ENCODE measurements at regions not wholly inside any gene's neighbourhood (a gene's known extent, or its start where the extent isn't known, plus 50 kb on each side); places are given as distances from the start of the nearest gene placed in this dataset.

DNA sequence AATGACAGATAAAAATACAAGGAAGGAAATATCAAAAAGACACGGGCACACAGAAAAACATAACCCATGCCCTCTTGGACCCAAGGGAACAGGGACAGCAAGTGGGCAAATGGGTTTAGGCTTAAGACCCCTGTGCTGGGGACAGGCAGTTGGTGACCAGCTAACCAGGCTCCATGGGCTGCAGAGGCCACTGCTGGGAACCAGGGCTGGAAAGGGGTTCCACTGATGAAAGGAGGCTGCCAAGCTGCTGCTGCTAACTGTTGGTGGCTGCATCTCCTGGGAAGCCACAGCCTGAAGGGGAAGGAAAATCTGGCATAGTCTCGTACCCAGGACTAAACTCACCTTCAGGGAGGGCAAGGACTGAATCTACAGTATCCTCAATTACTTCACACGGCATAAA lies 579.2 kb upstream of the MGMT start (continued):
- TF ChIP-seq MXD4 (CRISPR knock-in tag; IDR thresholded peaks at IDR 0.05) (no peak), MZF1 (CRISPR knock-in tag; IDR thresholded peaks at IDR 0.05; ENCODE audit: borderline replicate concordance) (no peak)

DNA sequence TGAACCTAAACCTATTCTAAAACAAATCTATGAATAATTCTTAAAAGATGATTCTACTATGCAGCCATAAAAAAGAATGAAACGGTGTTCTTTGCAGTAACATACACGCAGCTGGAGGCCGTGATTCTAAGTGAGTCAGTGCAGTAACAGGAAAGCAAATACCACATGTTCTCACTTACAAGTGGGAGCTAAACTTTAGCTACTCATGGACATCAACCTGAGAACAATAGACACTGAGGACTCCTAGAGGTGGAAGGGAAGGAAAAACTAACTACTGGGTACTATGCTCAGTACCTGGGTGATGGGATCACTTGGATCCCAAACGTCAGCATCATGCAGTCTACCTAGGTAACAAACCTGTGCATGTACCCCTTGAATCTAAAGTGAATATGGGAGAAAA lies 575.0 kb upstream of the MGMT start:
- Histone ChIP-seq H3K27ac (ENCODE audit: extremely low read length, insufficient read depth, low read length) (no peak overlapping the region), H4K20me1 (ENCODE audit: insufficient read depth, low read length) (no peaks in the 10 kb centered on the region), H3K9ac (ENCODE audit: insufficient read depth, low read depth, low read length) (no peak overlapping the region), H2AFZ (ENCODE audit: low read length) (no peak overlapping the region), H3K4me1 (ENCODE audit: insufficient read depth, low read length) (no peaks in the 10 kb centered on the region), H3K79me2 (ENCODE audit: insufficient read depth, low read length) (no peaks in the 10 kb centered on the region), H3K4me2 (ENCODE audit: low read depth, low read length) (no peak overlapping the region), H3K9me3 (ENCODE audit: low read length) (no peaks in the 10 kb centered on the region), H3K27me3 (ENCODE audit: control insufficient read depth in 1 of 2, insufficient read depth in 2 of 2, low read length in 2 of 2) (no peaks in the 10 kb centered on the region; a peak in 1 of 5 replicates), H3K4me3 (replicated peaks in 1 of 3; ENCODE audit: insufficient read depth in 1 of 3, low read depth in 2 of 3, low read length in 3 of 3) (no peak overlapping the region), H3K36me3 (replicated peaks in 1 of 2; ENCODE audit: control insufficient read depth in 1 of 2, insufficient read depth in 2 of 2, low read length in 2 of 2) (no peaks in the 10 kb centered on the region)
- ATAC-seq: no peak
- CTCF ChIA-PET (ENCODE audit: low intra/inter-chr PET ratio, low total read pairs): no interaction called here
- no peak for DNase-seq (ENCODE audit: low spot score)
- no peak for FAIRE-seq
- intact Hi-C loops (cut with micrococcal nuclease; ENCODE audit: unreplicated experiment): no loop called here
- in situ Hi-C loops (cut with HindIII; ENCODE audit: extremely low pct_ligation_motif_present, low pct_unique_long_range_greater_than_20kb): no loop called here
- WGBS (ENCODE audit: low lambda C conversion rate): 1% methylated on average over 4 of the region's 4 CpGs
- BruUV-seq (replicated peaks): no TSS peak
- no peak for TF ChIP-seq HNF4G (IDR thresholded peaks at IDR 0.05; ENCODE audit: borderline replicate concordance, low read depth, low read length)
- TF ChIP-seq HNF4G (CRISPR knock-in tag; IDR thresholded peaks at IDR 0.05; ENCODE audit: borderline replicate concordance, low read depth): no peak
- TF ChIP-seq HNRNPUL1 (IDR thresholded peaks at IDR 0.05; ENCODE audit: low read depth, low read length): no peak
- TF ChIP-seq THAP11 (CRISPR knock-in tag; IDR thresholded peaks at IDR 0.05): no peak
- TF ChIP-seq, protein P1, sequence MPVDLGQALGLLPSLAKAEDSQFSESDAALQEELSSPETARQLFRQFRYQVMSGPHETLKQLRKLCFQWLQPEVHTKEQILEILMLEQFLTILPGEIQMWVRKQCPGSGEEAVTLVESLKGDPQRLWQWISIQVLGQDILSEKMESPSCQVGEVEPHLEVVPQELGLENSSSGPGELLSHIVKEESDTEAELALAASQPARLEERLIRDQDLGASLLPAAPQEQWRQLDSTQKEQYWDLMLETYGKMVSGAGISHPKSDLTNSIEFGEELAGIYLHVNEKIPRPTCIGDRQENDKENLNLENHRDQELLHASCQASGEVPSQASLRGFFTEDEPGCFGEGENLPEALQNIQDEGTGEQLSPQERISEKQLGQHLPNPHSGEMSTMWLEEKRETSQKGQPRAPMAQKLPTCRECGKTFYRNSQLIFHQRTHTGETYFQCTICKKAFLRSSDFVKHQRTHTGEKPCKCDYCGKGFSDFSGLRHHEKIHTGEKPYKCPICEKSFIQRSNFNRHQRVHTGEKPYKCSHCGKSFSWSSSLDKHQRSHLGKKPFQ (CRISPR knock-in tag; IDR thresholded peaks at IDR 0.05; ENCODE audit: insufficient replicate concordance): no peak
- TF ChIP-seq ZNF30 (CRISPR knock-in tag; IDR thresholded peaks at IDR 0.05): no peak
- POLR2A ChIA-PET: no interaction called here

All from HepG2 (cell line).